Caco-2 (cell line): ENCODE measurements at regions not wholly inside any gene's neighbourhood (a gene's known extent, or its start where the extent isn't known, plus 50 kb on each side); places are given as distances from the start of the nearest gene placed in this dataset.

Experiments used
- BruUV-seq: library from RNA; stranded (reverse); fragments of 400-500 nt; replicated peaks from 2 replicates; lab custom pipeline; 2021; lab: Mats Ljungman, UMichigan
- CTCF ChIA-PET: fragments of 300-600 bp; sonication (Branson Sonifier 250); formaldehyde crosslinking; loops from one replicate; lab custom pipeline; 2022; ENCODE audit warnings: antibody characterized with exemption; lab: Charles Lee
- POLR2A ChIA-PET: fragments of 300-600 bp; sonication (Branson Sonifier 250); formaldehyde crosslinking; loops from one replicate; lab custom pipeline; 2022; ENCODE audit warnings: antibody characterized with exemption; lab: Charles Lee
- DNase-seq, 2 experiments: peaks; one replicate each; pipeline versions ENCODE4 v3.0.0 to v3.0.0-alpha.2; 2020 to 2022
- H3K27me3 ChIP-seq: replicated peaks from 2 replicates; pipeline ENCODE4 v1.6.0; 2011; ENCODE audit warnings: low read length; ENCODE audit not compliant: control insufficient read depth, insufficient read depth
- H3K36me3 ChIP-seq: 2 replicates; pipeline ENCODE4 v1.5.1; 2011; ENCODE audit warnings: low read length; ENCODE audit not compliant: control insufficient read depth, insufficient read depth
- H3K4me1 ChIP-seq: fragments of 250-450 bp; sonication (Bioruptor Pico); 2 replicates; pipeline ENCODE4 v1.5.1; 2020; ENCODE audit warnings: mild to moderate bottlenecking
- H3K4me3 ChIP-seq: 2 replicates; pipeline ENCODE4 v1.5.1; 2011; ENCODE audit warnings: low read depth, mild to moderate bottlenecking, control low read depth, low read length
- H3K9me3 ChIP-seq: fragments of 250-450 bp; sonication (Bioruptor Pico); 2 replicates; pipeline ENCODE4 v1.5.1; 2020; ENCODE audit warnings: mild to moderate bottlenecking, moderate library complexity
- H3K27ac Mint-ChIP-seq: one replicate; pipeline ENCODE4 v1.8.0; 2022; ENCODE audit warnings: mixed read lengths; ENCODE audit not compliant: unreplicated experiment
- H3K27me3 Mint-ChIP-seq: one replicate; pipeline ENCODE4 v1.8.0; 2022; ENCODE audit warnings: mixed read lengths; ENCODE audit not compliant: insufficient read depth, unreplicated experiment
- H3K36me3 Mint-ChIP-seq: one replicate; pipeline ENCODE4 v1.8.0; 2022; ENCODE audit warnings: mild to moderate bottlenecking, mixed read lengths; ENCODE audit not compliant: insufficient read depth, unreplicated experiment
- H3K4me1 Mint-ChIP-seq: one replicate; pipeline ENCODE4 v1.8.0; 2022; ENCODE audit warnings: low read depth, mixed read lengths; ENCODE audit not compliant: unreplicated experiment
- H3K4me3 Mint-ChIP-seq: one replicate; pipeline ENCODE4 v1.8.0; 2022; ENCODE audit warnings: mild to moderate bottlenecking, moderate library complexity, mixed read lengths; ENCODE audit not compliant: unreplicated experiment
- H3K9me3 Mint-ChIP-seq: one replicate; pipeline ENCODE4 v1.8.0; 2022; ENCODE audit warnings: mixed read lengths; ENCODE audit not compliant: unreplicated experiment
- CTCF ChIP-seq, 2 experiments: fragments of 200-600 bp in 1 of 2; IDR thresholded peaks; 1 replicate in 1 of 2; 2 replicates in 1 of 2; pipeline versions ENCODE4 v1.5.1 to v1.8.0; 2011 to 2022; ENCODE audit warnings: antibody characterized with exemption in 1 of 2, control low read depth in 1 of 2, inconsistent platforms in 1 of 2, low read depth in 1 of 2, low read length in 1 of 2, mild to moderate bottlenecking in 1 of 2, moderate library complexity in 1 of 2; ENCODE audit not compliant: insufficient read depth in 1 of 2, severe bottlenecking in 1 of 2, unreplicated experiment in 1 of 2
- intact Hi-C: fragments of 100-400 bp; cut with micrococcal nuclease; formaldehyde crosslinking; loops from one replicate; pipeline ENCODE4 v1.10.0; 2022; ENCODE audit not compliant: unreplicated experiment

DNA sequence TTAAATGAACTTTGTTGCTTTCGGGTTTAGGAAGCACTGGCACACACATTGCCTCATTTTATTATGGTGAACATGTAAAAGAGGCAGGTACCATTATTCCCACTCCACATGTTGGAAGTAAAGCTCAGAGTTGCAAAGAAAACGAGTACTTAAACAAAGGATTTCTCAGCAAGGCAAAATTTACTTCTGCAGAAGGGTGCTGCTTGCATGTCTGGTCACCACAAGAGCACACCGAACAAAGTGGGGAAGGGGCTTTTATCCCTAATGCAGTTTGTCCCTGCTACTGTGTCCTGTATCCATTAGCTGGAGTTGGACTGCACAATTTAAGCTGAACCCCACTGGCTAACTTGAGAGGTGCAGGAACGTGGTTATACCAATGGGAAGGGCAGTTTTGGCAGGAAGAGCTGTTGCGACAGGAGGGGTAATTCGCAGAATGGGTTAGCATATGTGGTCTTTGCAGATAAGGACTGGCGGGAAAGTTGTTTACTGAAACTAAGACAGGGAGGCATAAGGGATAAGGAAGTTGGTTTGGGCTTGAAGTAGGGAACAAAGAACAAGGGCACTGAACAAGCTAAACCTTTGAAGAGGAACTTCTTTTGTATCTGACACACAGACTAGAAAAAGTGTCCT is 545.5 kb downstream of the UQCRFS1 start:
- CTCF ChIA-PET: no interaction called here
- H3K9me3 ChIP-seq: peaks cover 14% of the 10 kb centered on the region
- TF ChIP-seq CTCF (IDR thresholded peaks at IDR 0.05; ENCODE audit: insufficient read depth in 1 of 2, low read depth in 1 of 2, low read length in 1 of 2, severe bottlenecking in 1 of 2, unreplicated experiment in 1 of 2): no peak
- intact Hi-C loops: no loop called here
- no peaks in the 10 kb centered on the region for H3K4me1 ChIP-seq
- Mint-ChIP-seq H3K9me3 (peaks cover 55% of the 10 kb centered on the region), H3K27ac (no peak overlapping the region), H3K4me3 (no peak overlapping the region), H3K4me1 (no peaks in the 10 kb centered on the region), H3K27me3 (no peaks in the 10 kb centered on the region), H3K36me3 (no peaks in the 10 kb centered on the region)
- no peaks in the 10 kb centered on the region for H3K36me3 ChIP-seq
- DNase-seq: no peak
- H3K4me3 ChIP-seq: no peak overlapping the region
- no TSS peak for BruUV-seq
- POLR2A ChIA-PET: no interaction called here
- H3K27me3 ChIP-seq: no peaks in the 10 kb centered on the region

GRCh38 chr19:28665748-28666147 is 547.2 kb downstream of the UQCRFS1 start:
- Histone ChIP-seq H3K27me3 (no peaks in the 10 kb centered on the region), H3K36me3 (no peaks in the 10 kb centered on the region), H3K9me3 (peaks cover 14% of the 10 kb centered on the region), H3K4me1 (no peaks in the 10 kb centered on the region), H3K4me3 (no peak overlapping the region)
- POLR2A ChIA-PET: no interaction called here
- Mint-ChIP-seq H3K9me3 (peaks cover 63% of the 10 kb centered on the region), H3K27ac (no peak overlapping the region), H3K4me3 (no peak overlapping the region), H3K27me3 (no peaks in the 10 kb centered on the region), H3K4me1 (no peaks in the 10 kb centered on the region), H3K36me3 (no peaks in the 10 kb centered on the region)
- TF ChIP-seq CTCF (IDR thresholded peaks at IDR 0.05; ENCODE audit: insufficient read depth in 1 of 2, low read depth in 1 of 2, low read length in 1 of 2, severe bottlenecking in 1 of 2, unreplicated experiment in 1 of 2): no peak
- no peak for DNase-seq
- CTCF ChIA-PET: no interaction called here
- no TSS peak for BruUV-seq
- intact Hi-C loops: no loop called here

GRCh38 chr19:28656644-28657043 is 556.3 kb downstream of the UQCRFS1 start:
- H3K27me3 ChIP-seq: no peaks in the 10 kb centered on the region
- no peak overlapping the region for H3K4me3 ChIP-seq
- Mint-ChIP-seq H3K4me1 (no peaks in the 10 kb centered on the region), H3K36me3 (no peaks in the 10 kb centered on the region), H3K27ac (no peak overlapping the region), H3K27me3 (no peaks in the 10 kb centered on the region), H3K9me3 (peaks cover 46% of the 10 kb centered on the region), H3K4me3 (no peak overlapping the region)
- intact Hi-C loops: no loop called here
- no peaks in the 10 kb centered on the region for H3K36me3 ChIP-seq
- BruUV-seq: no TSS peak
- POLR2A ChIA-PET: no interaction called here
- H3K4me1 ChIP-seq: no peaks in the 10 kb centered on the region
- no peak for DNase-seq
- no peak for TF ChIP-seq CTCF (IDR thresholded peaks at IDR 0.05; ENCODE audit: insufficient read depth in 1 of 2, low read depth in 1 of 2, low read length in 1 of 2, severe bottlenecking in 1 of 2, unreplicated experiment in 1 of 2)
- CTCF ChIA-PET: no interaction called here
- H3K9me3 ChIP-seq: 0 out of 2 replicates have a peak, but pooled peaks cover 6% of the 10 kb centered on the region
